HCT116 (cell line): ENCODE measurements at regions not wholly inside any gene's neighbourhood (a gene's known extent, or its start where the extent isn't known, plus 50 kb on each side); places are given as distances from the start of the nearest gene placed in this dataset.

Experiments used
- ATAC-seq: fragments of 200-7000 bp; cut with Tn5 transposase; 2 replicates; pipeline ENCODE4 v1.9.1; 2020; ENCODE audit warnings: mild to moderate bottlenecking, moderate library complexity
- BruUV-seq: library from RNA; stranded (reverse); fragments of 400-500 nt; replicated peaks from 2 replicates; lab custom pipeline; 2021; lab: Mats Ljungman, UMichigan
- CTCF ChIA-PET: fragments of 300-600 bp; sonication (Branson Sonifier 250); formaldehyde crosslinking; loops from one replicate; lab custom pipeline; 2021; ENCODE audit warnings: antibody characterized with exemption; lab: Charles Lee
- POLR2A ChIA-PET: fragments of 300-600, 350-600 bp; sonication (Branson Sonifier 250); formaldehyde crosslinking; loops from one replicate; lab custom pipeline; 2021; ENCODE audit warnings: antibody characterized with exemption; lab: Charles Lee
- RAD21 ChIA-PET, 2 experiments: fragments of 300-600 bp; sonication (Branson Sonifier 250); formaldehyde crosslinking; loops; one replicate each; lab custom pipeline; 2023; ENCODE audit warnings: low total read pairs in 2 of 2; ENCODE audit not compliant: uncharacterized antibody in 2 of 2, unreplicated experiment in 2 of 2, low non-redundant PET in 1 of 2; lab: Charles Lee
- DNase-seq: peaks from one replicate; pipeline ENCODE4 v3.0.0-alpha.2; 2010; ENCODE audit warnings: low read depth, low spot score
- H2AFZ ChIP-seq: fragments of 200-600 bp; shearing (Covaris generic), sonication (generic); 2 replicates; pipeline ENCODE4 v1.6.1; 2017; ENCODE audit warnings: low read depth, mixed run types, mixed read lengths, antibody characterized with exemption, low read length; ENCODE audit not compliant: poor library complexity, severe bottlenecking
- H3K27ac ChIP-seq: 2 replicates; pipeline ENCODE4 v1.5.1; 2012; ENCODE audit warnings: low read depth, low read length
- H3K27me3 ChIP-seq: fragments of 200-600 bp; sonication (generic); 2 replicates; pipeline ENCODE4 v1.6.1; 2016; ENCODE audit warnings: mixed run types, low read length, mixed read lengths; ENCODE audit not compliant: insufficient read depth
- H3K36me3 ChIP-seq, 2 experiments: fragments of 200-500 bp in 1 of 2; fragments of 200-600 bp in 1 of 2; sonication (Bioruptor generic) in 1 of 2; sonication (generic) in 1 of 2; 2 replicates each; pipeline versions ENCODE4 v1.5.1 to v1.6.1; 2014 to 2016; ENCODE audit warnings: low read length in 2 of 2, inconsistent platforms in 1 of 2, mixed read lengths in 1 of 2, mixed run types in 1 of 2; ENCODE audit not compliant: insufficient read depth in 2 of 2, control insufficient read depth in 1 of 2
- H3K4me1 ChIP-seq, 2 experiments: fragments of 200-600 bp in 1 of 2; sonication (generic) in 1 of 2; 2 replicates each; pipeline versions ENCODE4 v1.5.1 to v1.6.1; 2012 to 2017; ENCODE audit warnings: low read length in 2 of 2, inconsistent platforms in 1 of 2, mild to moderate bottlenecking in 1 of 2, mixed read lengths in 1 of 2, mixed run types in 1 of 2, moderate library complexity in 1 of 2; ENCODE audit not compliant: insufficient read depth in 2 of 2, control insufficient read depth in 1 of 2
- H3K4me2 ChIP-seq: fragments of 200-600 bp; sonication (generic); 2 replicates; pipeline ENCODE4 v1.6.1; 2017; ENCODE audit warnings: mixed run types, low read length, mixed read lengths
- H3K4me3 ChIP-seq, 2 experiments: fragments of 200-600 bp in 1 of 2; sonication (generic) in 1 of 2; replicated peaks in 1 of 2; 2 replicates each; pipeline ENCODE4 v1.5.1; 2011 to 2016; ENCODE audit warnings: low read length in 2 of 2, control low read depth in 1 of 2, low read depth in 1 of 2, mild to moderate bottlenecking in 1 of 2, mixed read lengths in 1 of 2, mixed run types in 1 of 2
- H3K79me2 ChIP-seq: fragments of 200-600 bp; sonication (generic); 2 replicates; pipeline ENCODE4 v1.6.1; 2017; ENCODE audit warnings: mild to moderate bottlenecking, mixed run types, low read length, moderate library complexity, mixed read lengths; ENCODE audit not compliant: insufficient read depth
- H3K9ac ChIP-seq: fragments of 200-600 bp; sonication (generic); 2 replicates; pipeline ENCODE4 v1.6.1; 2016; ENCODE audit warnings: low read length, mixed read lengths
- H3K9me2 ChIP-seq: fragments of 200-600 bp; sonication (generic), shearing (Covaris generic); 2 replicates; pipeline ENCODE4 v1.6.1; 2017; ENCODE audit warnings: mixed run types, mild to moderate bottlenecking, moderate library complexity; ENCODE audit not compliant: insufficient read depth
- H3K9me3 ChIP-seq, 2 experiments: fragments of 200-500 bp in 1 of 2; fragments of 200-600 bp in 1 of 2; sonication (Bioruptor generic) in 1 of 2; sonication (generic) in 1 of 2; 2 replicates each; pipeline ENCODE4 v1.6.1; 2014 to 2017; ENCODE audit warnings: low read length in 2 of 2, mixed read lengths in 2 of 2, inconsistent platforms in 1 of 2, low read depth in 1 of 2, mild to moderate bottlenecking in 1 of 2, mixed run types in 1 of 2, moderate library complexity in 1 of 2; ENCODE audit not compliant: control insufficient read depth in 1 of 2, insufficient read depth in 1 of 2
- H4K20me1 ChIP-seq: fragments of 200-600 bp; sonication (generic), shearing (Covaris generic); 2 replicates; pipeline ENCODE4 v1.6.1; 2017; ENCODE audit warnings: mixed run types, mild to moderate bottlenecking, moderate library complexity; ENCODE audit not compliant: insufficient read depth
- CBX3 ChIP-seq: IDR thresholded peaks from 2 replicates; pipeline ENCODE4 v1.6.1; 2012; ENCODE audit warnings: low read depth
- CEBPB ChIP-seq: IDR thresholded peaks from 2 replicates; pipeline ENCODE4 v1.6.1; 2012; ENCODE audit warnings: low read depth
- CTCF ChIP-seq, 3 experiments: fragments of 200-600 bp in 1 of 3; sonication (generic) in 1 of 3; IDR thresholded peaks in 2 of 3; conservative IDR thresholded peaks in 1 of 3; 2 replicates each; pipeline ENCODE4 v1.5.1; 2012 to 2017; ENCODE audit warnings: low read depth in 2 of 3, low read length in 2 of 3, antibody characterized with exemption in 1 of 3, borderline replicate concordance in 1 of 3, control low read depth in 1 of 3, mild to moderate bottlenecking in 1 of 3, mixed read lengths in 1 of 3, mixed run types in 1 of 3, moderate library complexity in 1 of 3; ENCODE audit not compliant: insufficient read depth in 1 of 3
- ELF1 ChIP-seq: IDR thresholded peaks from 2 replicates; pipeline ENCODE4 v1.6.1; 2012; ENCODE audit warnings: low read depth, borderline replicate concordance
- EZH2 ChIP-seq: fragments of 200-600 bp; sonication (generic); IDR thresholded peaks from 2 replicates; pipeline ENCODE4 v1.6.1; 2017; ENCODE audit warnings: antibody characterized with exemption, mixed run types
- FOSL1 ChIP-seq: IDR thresholded peaks from 2 replicates; pipeline ENCODE4 v1.6.1; 2012; ENCODE audit warnings: low read depth
- POLR2A ChIP-seq: IDR thresholded peaks from 2 replicates; pipeline ENCODE4 v1.7.0; 2011; ENCODE audit warnings: borderline replicate concordance; ENCODE audit not compliant: insufficient read depth, insufficient read length; ENCODE audit errors: extremely low read depth
- POLR2AphosphoS5 ChIP-seq: IDR thresholded peaks from 2 replicates; pipeline ENCODE4 v1.6.1; 2011; ENCODE audit warnings: mild to moderate bottlenecking, low read depth, low read length, moderate library complexity
- RAD21 ChIP-seq: IDR thresholded peaks from 2 replicates; pipeline ENCODE4 v1.6.1; 2012; ENCODE audit warnings: low read depth, mild to moderate bottlenecking
- SP1 ChIP-seq: IDR thresholded peaks from 2 replicates; pipeline ENCODE4 v1.6.1; 2012; ENCODE audit warnings: low read depth
- SRF ChIP-seq: IDR thresholded peaks from 2 replicates; pipeline ENCODE4 v1.6.1; 2012; ENCODE audit warnings: low read depth
- TCF7L2 ChIP-seq: IDR thresholded peaks from 2 replicates; pipeline ENCODE4 v1.7.0; 2011; ENCODE audit warnings: borderline replicate concordance, inconsistent platforms; ENCODE audit not compliant: insufficient read depth, insufficient read length; ENCODE audit errors: extremely low read depth
- YY1 ChIP-seq: IDR thresholded peaks from 2 replicates; pipeline ENCODE4 v1.6.1; 2011; ENCODE audit warnings: low read length, low read depth, moderate library complexity, mild to moderate bottlenecking; ENCODE audit not compliant: insufficient replicate concordance; ENCODE audit errors: extremely low read depth
- ZBTB33 ChIP-seq: IDR thresholded peaks from 2 replicates; pipeline ENCODE4 v1.6.1; 2011; ENCODE audit warnings: mild to moderate bottlenecking, low read length, moderate library complexity; ENCODE audit not compliant: insufficient replicate concordance; ENCODE audit errors: extremely low read depth
- ZFX ChIP-seq: fragments of 450-650 bp; IDR thresholded peaks from 2 replicates; pipeline ENCODE4 v1.6.1; 2017
- ZNF274 ChIP-seq: fragments of 200-500 bp; sonication (Bioruptor generic); IDR thresholded peaks from 2 replicates; pipeline ENCODE4 v1.6.1; 2014; ENCODE audit warnings: mild to moderate bottlenecking, low read depth, low read length, inconsistent platforms
- intact Hi-C: fragments of 100-400 bp; cut with micrococcal nuclease; formaldehyde crosslinking; loops from 2 replicates; pipeline ENCODE4 v1.10.0; 2022

GRCh38 chr12:89856431-89856830, 147.8 kb upstream of the ATP2B1 start:
- DNase-seq (no peak), ATAC-seq (no peak)
- ChIA-PET CTCF (no interaction called here), RAD21 (no interaction called here), POLR2A (no interaction called here)
- Histone ChIP-seq H3K4me3 (no peak overlapping the region), H3K9me2 (no peaks in the 10 kb centered on the region), H3K9me3 (no peaks in the 10 kb centered on the region), H4K20me1 (no peaks in the 10 kb centered on the region), H3K4me1 (no peaks in the 10 kb centered on the region), H3K79me2 (no peaks in the 10 kb centered on the region), H3K36me3 (no peaks in the 10 kb centered on the region), H3K9ac (no peak overlapping the region), H3K4me2 (no peak overlapping the region), H3K27me3 (no peaks in the 10 kb centered on the region), H2AFZ (no peak overlapping the region), H3K27ac (no peak overlapping the region)
- TF ChIP-seq SP1, result no peak
- no peak for TF ChIP-seq SRF
- no peak for TF ChIP-seq RAD21
- TF ChIP-seq ZFX, result no peak
- no peak for TF ChIP-seq ELF1
- TF ChIP-seq EZH2, result no peak
- TF ChIP-seq POLR2AphosphoS5, result no peak
- TF ChIP-seq FOSL1, result no peak
- TF ChIP-seq CBX3, result no peak
- no peak for TF ChIP-seq CTCF (IDR thresholded peaks at IDR 0.05 in 2 of 3, conservative IDR thresholded peaks at IDR 0.05 in 1 of 3; ENCODE audit: borderline replicate concordance in 1 of 3, insufficient read depth in 1 of 3, low read depth in 2 of 3, low read length in 2 of 3)
- BruUV-seq, result no TSS peak
- intact Hi-C loops, result no loop called here

GRCh38 chr12:89848732-89849131, 140.1 kb upstream of the ATP2B1 start:
- no TSS peak for BruUV-seq
- Histone ChIP-seq H3K9me2 (no peaks in the 10 kb centered on the region), H3K4me1 (no peaks in the 10 kb centered on the region), H3K9me3 (no peaks in the 10 kb centered on the region), H3K79me2 (no peaks in the 10 kb centered on the region), H3K9ac (no peak overlapping the region), H3K27ac (no peak overlapping the region), H3K36me3 (no peaks in the 10 kb centered on the region), H2AFZ (no peak overlapping the region), H3K27me3 (no peaks in the 10 kb centered on the region), H4K20me1 (no peaks in the 10 kb centered on the region), H3K4me3 (no peak overlapping the region), H3K4me2 (no peak overlapping the region)
- POLR2A ChIA-PET, result no interaction called here
- DNase-seq (no peak), ATAC-seq (no peak)
- CTCF ChIA-PET, result no interaction called here
- intact Hi-C loops, result no loop called here
- no peak for TF ChIP-seq ELF1
- TF ChIP-seq TCF7L2, result no peak
- TF ChIP-seq CEBPB, result no peak
- TF ChIP-seq CTCF (IDR thresholded peaks at IDR 0.05 in 2 of 3, conservative IDR thresholded peaks at IDR 0.05 in 1 of 3; ENCODE audit: borderline replicate concordance in 1 of 3, insufficient read depth in 1 of 3, low read depth in 2 of 3, low read length in 2 of 3), result no peak
- no peak for TF ChIP-seq ZBTB33
- TF ChIP-seq ZNF274, result no peak
- no peak for TF ChIP-seq RAD21
- TF ChIP-seq YY1, result no peak
- TF ChIP-seq POLR2A, result no peak
- RAD21 ChIA-PET, result no interaction called here
